ENCODE measurements at regions not wholly inside any gene's neighbourhood (a gene's known extent, or its start where the extent isn't known, plus 50 kb on each side); places are given as distances from the start of the nearest gene placed in this dataset.
"Not testable (repeated sequence)": the region's sequence is repeated elsewhere in the genome, so short reads cannot be mapped to it uniquely, and the experiment has no call there.

DNA sequence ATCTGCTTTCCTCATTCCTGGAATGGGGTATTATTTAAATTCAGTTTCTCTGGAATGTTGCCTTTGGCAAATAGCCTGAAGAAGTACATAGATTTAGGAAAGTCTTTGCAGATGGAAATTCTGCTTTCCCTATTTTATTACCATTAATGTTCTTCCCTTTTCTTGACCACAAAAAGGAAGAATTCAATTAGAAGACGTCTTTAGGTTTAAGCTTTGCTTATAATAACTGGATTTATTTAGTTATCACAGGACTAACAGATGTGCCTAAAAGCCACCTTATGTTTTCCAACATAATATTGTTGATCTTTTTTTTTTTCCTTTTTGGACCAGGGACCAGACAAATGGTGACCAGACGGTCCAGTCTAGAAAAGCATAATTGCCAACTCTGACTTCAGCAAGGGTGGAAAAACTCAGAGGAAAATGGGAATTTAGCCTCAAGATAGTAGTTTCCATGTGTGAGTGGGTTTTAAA, 210.1 kb upstream of the SPRY2 start:
- no peak for DNase-seq (ENCODE audit: low spot score)

DNA sequence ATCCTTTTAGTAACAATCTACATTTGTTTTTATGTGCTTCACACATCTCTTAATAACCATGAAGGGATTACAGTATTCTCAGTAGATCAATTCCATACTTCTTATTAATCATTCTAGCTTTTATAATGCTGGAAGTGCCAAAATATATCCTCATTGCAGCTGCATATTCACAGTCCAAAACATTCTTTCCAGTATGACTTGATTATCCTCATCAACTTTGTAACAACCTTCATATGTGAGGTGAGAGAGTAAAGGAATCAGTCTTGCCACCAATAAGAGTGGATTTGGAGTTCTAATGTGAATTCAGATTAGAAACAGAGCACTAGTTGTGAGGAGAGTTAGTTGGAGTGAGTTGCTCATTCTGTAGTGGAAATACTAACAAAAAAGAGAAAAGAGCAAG, 208.0 kb upstream of the SPRY2 start:
- DNase-seq (ENCODE audit: low spot score), result no peak

DNA sequence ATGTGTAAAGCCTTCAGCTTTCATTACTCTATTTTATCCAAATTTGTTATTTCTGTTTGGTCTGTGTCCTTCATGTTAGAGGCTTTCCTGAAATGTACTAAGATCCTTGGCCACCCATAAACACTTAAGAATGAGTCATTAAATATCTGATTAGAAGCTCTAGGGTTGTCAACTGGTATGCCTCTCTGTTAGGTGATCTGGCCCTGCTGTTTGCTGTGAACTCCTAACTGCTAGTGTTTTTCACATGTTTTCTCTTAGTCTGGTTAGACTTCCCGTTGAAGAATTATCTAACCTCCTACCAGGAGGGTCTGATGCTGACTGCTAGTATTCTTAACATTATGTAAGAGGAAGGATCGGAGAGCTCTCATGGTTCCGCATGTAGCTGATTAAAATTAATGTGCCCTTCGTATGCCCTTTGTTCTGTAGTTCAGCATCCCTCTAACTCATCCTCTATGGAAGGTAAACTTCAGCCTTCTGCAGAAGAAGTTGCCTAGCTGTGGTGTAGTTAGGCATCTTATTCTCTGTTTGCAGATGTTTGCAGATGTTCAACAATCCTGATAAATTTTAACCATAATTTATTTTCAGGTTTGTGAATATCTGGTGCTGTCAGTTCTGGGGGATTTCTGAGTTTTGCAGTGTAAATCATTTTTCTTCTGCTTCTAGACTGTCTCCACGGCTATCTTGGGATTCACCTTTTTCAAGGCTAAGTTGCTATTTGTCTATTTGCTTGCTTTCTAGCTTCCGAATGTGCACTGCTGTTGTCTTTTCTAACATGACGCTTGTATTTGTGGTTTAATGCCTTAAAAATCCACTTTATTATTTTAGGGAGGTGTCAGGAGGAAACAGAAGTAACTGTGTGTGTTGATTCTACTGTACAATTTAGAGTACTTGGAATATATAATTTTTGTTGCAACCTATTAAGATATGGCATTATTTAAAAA, 207.2 kb upstream of the SPRY2 start:
- no peak for DNase-seq (ENCODE audit: low spot score)

DNA sequence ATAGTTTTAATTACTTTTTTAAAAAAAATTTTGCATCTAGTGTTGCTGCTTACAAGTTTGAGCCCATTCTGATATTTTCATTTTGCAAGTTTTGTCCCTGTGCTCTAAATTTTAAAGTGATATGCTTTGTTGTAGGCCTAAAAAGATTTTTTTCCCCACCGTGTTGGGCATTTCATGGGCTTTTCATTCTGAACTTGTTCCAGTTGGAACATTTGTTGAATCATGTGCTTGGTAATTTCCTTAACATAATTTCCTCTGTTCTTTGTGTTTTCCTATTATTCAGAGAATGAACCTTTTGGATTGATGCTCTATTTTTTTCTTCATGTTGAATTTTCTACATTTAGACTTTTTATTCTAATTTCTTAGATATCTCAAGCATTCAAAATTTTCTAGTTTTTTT, 206.4 kb upstream of the SPRY2 start:
- DNase-seq (ENCODE audit: low spot score), result no peak

DNA sequence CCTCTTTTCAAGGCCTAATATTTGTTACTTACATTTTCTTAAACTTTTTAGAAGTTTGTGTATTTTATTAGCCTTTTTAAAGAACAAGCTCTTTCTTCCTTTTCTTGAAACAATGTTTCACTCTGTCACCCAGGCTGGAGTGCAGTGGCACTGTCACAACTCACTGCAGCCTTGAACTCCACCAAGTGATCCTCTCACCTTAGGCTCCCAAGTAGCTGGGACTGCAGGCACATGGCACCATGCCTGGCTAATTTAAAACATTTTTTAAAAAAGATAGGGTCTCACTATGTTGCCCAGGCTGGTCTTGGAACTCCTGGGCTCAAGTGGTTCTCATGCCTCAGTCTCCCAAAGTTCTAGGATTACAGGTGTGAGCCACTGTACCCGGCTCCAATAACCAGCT, 192.2 kb upstream of the SPRY2 start:
- DNase-seq (ENCODE audit: low spot score), result no peak

DNA sequence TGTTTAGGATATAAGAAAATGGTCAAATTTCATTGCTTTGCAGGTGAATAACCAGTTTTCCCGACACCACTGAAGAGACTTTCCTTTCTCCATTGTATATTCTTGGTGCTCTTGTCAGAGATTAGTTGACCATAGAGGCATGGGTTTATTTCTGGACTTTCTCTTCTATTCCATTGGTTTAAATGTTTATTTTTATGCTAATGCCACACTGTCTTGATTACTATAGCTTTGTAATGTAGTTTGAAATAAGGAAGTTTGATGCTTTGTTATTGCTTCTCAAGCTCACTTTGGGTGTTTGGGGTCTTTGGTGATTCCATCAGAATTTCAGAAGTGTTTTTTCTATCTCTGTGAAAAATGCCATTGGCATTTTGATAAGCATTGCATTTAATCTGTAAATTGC, 190.0 kb upstream of the SPRY2 start:
- DNase-seq (ENCODE audit: low spot score), result no peak

DNA sequence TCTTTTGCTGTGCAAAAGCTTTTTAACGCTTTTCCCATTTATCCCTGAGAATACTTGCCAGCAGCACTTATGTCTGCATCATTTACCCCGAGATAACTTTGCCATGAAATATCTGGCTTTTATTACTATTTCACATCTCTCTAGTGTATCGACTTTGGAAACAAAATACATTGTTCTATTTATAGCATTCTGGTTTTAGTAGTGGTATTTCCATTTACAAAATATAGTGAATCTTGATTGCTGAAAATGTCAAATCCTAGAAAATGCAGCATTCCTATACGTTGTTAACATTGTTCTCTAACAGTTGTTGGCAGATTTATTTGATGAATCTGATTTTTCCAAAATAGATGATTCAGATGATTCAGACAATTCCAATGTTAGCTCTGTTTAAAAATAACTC, 189.3 kb upstream of the SPRY2 start:
- DNase-seq (ENCODE audit: low spot score), result no peak

DNA sequence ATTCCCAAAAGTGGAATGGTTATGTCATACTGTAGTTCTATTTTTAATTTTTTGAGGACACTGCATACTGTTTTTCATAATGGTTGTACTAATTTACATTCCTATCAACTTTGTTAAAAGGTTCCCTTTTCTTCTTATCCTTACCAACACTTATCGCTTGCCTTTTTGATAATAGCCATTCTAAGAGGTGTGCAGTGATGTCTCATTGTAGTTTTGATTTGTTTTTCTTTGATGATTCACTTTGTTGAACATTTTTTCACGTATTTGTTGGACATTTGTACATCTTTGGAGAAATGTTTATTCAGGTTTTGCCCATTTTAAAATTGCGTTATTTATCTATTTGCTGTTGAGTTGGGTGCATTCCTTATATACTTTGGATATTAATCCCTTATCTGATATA, 188.8 kb upstream of the SPRY2 start:
- no peak for DNase-seq (ENCODE audit: low spot score)

DNA sequence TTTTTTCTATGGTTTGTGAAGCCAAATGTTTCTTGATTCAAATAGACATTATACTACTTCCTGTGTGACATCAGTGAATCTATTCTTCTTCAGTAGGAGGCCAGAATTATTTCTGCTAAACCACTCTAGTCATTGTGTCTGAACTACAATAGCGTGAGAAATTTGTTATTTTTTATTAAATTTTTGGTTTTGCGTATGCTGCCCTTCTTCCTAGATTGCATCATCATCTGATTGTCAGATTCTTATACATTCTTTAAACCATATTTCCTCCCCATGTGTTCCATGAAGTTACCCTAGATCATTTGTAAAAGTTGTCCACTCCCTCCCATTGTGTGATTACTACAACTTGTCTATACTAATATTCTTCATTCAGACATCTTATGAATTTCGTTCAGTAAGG, 187.8 kb upstream of the SPRY2 start:
- no peak for DNase-seq (ENCODE audit: low spot score)

DNA sequence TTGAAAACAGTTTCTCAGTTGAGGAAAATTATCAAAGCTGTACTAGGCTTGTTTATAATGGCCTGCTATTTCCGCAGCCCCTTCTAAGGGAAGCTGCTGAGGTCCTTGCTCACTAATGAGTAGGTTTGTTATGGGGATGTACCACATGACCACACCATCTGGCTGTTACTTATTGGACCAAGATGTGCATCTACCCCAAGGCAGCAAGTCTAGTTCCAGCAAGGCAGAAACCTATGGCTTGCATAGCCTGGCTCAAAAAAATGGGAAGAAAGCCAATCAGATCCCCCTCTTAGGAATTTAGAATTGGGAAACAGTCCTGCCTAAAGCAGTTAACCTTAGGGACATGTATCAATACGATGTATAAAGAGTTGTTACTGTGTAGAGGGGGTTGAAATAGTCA, 186.5 kb upstream of the SPRY2 start:
- DNase-seq (ENCODE audit: low spot score), result no peak

DNA sequence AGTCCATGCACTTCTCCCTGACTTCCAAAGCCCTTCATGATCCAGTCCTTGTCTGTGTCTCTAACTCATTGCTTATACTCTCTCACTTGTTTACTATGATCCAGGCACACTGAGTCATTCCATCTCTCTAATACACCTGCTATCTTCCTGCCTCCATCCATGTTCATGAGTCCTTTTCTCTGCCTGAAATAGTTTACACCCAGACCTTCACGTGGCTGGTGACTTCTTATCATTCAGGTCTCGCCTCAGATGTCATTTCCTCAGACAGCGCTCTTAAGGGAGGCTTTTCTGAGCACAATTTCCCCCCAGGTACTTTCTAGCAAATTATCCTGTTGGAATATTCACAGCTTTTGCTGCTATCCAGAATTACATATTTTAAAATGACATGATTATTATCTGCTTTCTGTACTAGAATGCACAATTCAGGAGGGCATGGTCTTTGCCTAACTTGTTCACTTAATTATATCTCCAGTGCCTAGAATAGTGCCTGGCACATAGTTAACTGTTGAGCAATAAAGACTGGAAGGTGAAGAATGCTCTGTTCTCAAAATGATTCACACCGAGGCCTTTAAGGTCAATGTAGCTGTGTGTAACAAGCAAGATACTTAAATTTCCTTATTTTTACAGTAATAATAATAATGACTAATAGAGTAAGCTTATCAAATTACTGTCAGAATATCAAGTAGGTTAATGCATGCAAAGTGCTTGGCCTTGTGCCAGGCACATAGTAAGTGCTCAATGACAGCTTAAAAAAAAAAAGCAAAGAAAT, 183.7 kb upstream of the SPRY2 start:
- DNase-seq (ENCODE audit: low spot score), result no peak

DNA sequence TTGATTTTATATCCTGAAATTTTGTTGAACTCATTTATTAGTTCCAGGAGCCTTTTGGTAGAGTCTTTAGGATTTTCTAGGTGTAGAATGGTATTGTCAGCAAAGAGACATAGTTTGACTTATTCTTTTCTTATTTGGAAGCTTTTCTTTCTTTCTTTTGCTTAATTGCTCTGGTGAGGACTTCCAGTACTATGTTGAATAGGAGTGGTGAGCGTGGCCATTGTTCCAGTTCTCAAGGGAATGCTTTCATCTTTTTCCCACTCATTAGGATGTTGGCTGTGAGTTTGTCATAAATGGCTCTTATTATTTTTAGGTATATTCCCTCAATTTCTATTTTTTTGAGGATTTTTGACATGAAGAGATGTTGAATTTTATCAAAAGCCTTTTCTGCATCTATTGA, 182.2 kb upstream of the SPRY2 start:
- no peak for DNase-seq (ENCODE audit: low spot score)

DNA sequence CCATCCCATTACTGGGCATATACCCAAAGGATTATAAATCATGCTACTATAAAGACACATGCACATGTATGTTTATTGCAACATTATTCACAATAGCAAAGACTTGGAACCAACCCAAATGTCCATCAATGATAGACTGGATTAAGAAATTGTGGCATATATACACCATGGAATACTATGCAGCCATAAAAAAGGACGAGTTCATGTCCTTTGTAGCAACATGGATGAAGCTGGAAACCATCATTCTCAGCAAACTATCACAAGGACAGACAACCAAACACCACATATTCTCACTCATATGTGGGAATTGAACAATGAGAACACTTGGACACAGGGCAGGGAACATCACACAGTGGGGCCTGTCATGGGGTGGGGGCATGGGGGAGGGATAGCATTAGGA, 181.5 kb upstream of the SPRY2 start:
- not testable (repeated sequence) for DNase-seq (ENCODE audit: low spot score)

DNA sequence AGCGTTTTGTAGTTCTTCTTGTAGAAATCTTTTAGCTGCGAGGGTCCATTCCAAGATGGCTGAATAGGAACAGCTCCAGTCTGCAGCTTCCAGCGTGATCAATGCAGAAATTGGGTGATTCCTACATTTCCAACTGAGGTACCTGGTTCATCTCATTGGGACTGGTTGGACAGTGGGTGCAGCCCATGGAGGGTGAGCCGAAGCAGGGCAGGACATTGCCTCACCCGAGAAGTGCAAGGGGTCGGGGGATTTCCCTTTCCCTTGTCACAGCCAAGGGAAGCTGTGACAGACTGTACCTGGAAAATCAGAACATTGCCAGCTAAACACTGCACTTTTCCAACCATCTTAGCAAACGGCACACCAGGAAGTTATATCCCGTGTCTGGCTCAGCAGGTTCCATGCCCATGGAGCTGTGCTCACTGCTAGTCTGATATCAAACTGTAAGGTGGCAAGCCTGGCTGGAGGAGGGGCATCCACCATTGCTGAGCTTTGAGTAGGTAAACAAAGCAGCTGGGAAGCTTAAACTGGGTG, 176.0 kb upstream of the SPRY2 start:
- DNase-seq (ENCODE audit: low spot score), result no peak

DNA sequence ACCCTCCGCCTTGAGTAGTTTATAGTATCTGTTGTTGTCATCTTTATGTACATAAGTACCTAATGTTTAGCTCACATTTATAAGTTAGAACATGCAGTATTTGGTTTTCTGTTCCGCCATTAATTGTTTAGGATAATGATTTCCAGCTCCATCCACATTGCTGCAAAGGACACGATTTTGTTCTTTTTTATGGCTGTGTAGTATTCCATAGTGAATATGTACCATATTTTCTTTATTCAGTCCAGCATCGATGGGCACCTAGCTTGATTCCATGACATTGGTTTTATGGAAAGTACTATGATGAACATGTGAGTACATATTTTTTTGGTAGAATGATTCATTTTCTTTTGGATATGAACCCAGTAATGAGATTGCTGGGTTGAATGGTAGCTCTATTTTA, 174.4 kb upstream of the SPRY2 start:
- DNase-seq (ENCODE audit: low spot score), result no peak

DNA sequence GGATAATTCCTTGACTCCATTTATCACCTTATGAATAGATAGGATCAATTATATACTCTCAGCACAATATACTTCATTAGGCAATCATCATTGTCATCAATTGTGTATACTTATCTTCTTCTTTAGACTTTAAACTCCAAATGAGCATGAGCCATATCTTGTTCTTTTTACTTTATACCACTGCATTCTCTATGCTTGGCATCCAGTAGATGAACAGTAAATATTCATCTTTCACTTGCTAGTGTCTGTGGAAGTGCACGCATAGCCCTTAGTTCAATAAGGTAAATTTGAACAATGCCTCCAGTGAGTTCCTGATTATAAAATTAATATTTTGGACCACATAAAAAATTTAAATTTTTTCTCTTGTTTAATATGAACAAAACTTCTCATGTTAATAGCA, 172.3 kb upstream of the SPRY2 start:
- DNase-seq (ENCODE audit: low spot score), result no peak

DNA sequence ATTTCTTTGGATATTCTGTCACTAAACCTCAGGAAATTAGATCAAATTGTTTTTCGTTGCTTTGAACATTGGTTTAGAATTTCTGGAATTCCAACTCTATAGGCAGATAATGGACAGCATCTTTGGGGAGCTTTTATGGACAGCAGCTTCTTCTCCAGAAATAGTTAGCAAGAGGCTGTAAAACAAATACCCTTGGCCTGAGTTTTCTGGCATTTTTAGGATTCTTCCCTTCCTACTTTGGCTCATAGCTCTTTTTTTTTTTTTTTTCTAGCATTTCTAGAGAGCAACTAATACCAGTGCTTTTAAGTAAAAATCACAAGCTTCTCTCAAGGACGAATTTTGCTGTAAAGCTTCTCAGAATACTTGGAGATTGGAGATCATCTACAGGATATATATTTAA, 169.8 kb upstream of the SPRY2 start:
- no peak for DNase-seq (ENCODE audit: low spot score)

DNA sequence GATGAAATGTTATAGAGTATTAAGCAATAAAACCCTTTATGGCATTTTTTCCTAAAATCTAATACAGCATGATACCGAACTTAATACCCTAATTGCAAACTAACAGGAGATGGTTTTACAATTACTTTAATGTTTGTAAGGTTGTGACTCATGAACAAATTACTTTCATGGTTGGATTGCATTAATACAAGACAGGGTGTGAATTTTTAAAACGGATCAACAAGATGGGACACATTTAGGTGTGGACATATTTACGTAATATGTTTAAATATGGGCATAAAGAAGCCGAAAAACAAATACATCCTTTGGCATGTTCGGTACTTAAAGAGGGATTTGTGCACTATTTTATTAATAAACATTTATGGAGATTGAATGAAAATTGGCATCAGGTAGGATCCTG, 168.3 kb upstream of the SPRY2 start:
- DNase-seq (ENCODE audit: low spot score), result no peak

DNA sequence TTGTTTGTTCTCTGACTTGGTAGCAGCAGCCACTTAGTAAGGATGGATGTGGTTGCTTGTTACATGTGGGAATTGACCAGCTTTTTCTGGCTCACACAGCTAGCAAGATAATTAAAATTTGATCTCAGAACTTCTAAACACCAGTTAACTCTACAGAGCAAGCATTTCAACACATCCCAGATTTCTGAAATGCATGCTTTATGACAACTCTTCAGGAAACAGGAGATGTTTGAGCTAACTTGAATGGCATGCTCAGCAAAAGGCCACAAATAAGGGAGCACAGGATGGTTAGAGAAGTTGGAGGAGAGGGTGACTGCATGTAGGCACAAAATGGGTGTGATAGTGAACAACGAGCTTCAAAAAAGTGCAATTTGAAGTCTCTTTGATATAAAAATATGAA, 167.1 kb upstream of the SPRY2 start:
- no peak for DNase-seq (ENCODE audit: low spot score)

DNA sequence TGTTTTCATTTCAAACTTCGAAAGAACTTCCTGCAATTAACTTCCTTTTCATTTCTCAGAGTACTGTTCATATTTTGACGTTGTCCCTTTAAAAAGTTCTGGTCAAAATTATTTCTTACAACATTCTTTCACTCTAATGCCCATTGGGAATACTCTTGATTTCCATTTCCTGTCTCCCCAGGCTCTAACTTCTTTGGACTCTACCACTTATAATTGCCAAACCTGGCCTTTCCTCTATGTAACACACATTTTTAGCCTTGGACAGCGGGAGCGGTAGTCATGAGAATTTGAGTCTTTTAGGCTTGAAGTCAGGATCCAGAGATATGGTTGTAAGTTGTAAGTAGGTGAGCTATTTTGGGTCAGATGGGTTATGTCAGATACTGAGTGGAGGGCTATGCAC, 163.5 kb upstream of the SPRY2 start:
- DNase-seq (ENCODE audit: low spot score), result no peak

DNA sequence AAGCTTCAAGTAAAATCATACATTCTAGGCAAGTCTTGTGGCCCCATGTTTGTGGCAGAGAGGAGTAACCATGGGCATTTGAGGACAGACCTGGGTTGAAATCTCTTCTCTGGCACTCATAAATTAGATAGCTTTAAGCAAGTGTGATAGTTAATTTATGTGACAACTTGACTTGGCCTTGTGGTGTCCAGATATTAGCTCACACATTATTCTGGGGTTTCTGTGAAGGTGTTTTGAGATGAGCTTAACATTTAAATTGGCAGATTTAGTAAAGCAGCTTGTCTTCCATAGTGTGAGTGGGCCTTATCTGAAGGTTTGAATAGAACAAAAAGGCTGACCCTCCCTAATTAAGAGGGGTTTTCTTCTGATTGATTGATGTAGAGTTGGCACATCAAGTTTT, 161.4 kb upstream of the SPRY2 start:
- DNase-seq (ENCODE audit: low spot score), result no peak

DNA sequence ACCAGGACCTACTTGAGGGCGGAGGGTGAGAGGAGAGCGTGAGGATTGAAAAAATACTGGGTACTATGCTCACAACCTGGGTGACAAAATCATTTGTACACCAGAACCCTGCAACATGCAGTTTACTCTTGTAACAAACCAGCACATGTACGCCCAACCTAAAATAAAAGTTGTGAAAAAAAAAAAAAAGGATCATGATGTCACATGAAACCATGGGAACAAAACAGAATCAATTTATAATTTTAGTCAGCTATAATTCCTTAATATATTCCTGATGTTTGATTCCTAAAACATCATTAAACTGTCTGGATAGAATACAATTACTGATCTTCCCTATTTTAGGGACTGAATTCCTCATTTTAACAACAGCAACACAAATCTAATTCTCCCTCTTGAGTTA, 160.6 kb upstream of the SPRY2 start:
- DNase-seq (ENCODE audit: low spot score), result no peak
